Vagina (tissue), 2 donors: ENCODE measurements at regions not wholly inside any gene's neighbourhood (a gene's known extent, or its start where the extent isn't known, plus 50 kb on each side); places are given as distances from the start of the nearest gene placed in this dataset.

Experiments used
- DNase-seq, 2 donors: peaks; one replicate each; pipeline ENCODE4 v3.0.0-alpha.2; 2017; ENCODE audit errors: extremely low spot score in 2 of 2
- H3K27ac ChIP-seq: fragments of 200-600 bp; sonication (generic); one replicate; pipeline ENCODE4 v1.5.1; 2019
- H3K27me3 ChIP-seq: fragments of 200-600 bp; sonication (generic); one replicate; pipeline ENCODE4 v1.5.1; 2019
- H3K36me3 ChIP-seq, 2 donors: fragments of 200-600 bp; sonication (generic); one replicate each; pipeline ENCODE4 v1.5.1; 2017 to 2019
- H3K4me1 ChIP-seq: fragments of 200-600 bp; sonication (generic); one replicate; pipeline ENCODE4 v1.5.1; 2019
- H3K4me3 ChIP-seq, 2 donors: fragments of 200-600 bp; sonication (generic); 1 replicate in 1 of 2; 2 replicates in 1 of 2; pipeline ENCODE4 v1.5.1; 2016 to 2019
- H3K9me3 ChIP-seq: fragments of 200-600 bp; sonication (generic); one replicate; pipeline ENCODE4 v1.5.1; 2019
- CTCF ChIP-seq, 3 experiments: fragments of 450-650 bp in 2 of 3; fragments of 200-600 bp in 1 of 3; sonication (generic) in 1 of 3; IDR thresholded peaks; one replicate each; pipeline ENCODE4 v1.5.1; 2017 to 2019; ENCODE audit warnings: antibody characterized with exemption in 3 of 3, mild to moderate bottlenecking in 2 of 3, moderate library complexity in 2 of 3
- POLR2A ChIP-seq, 2 donors: fragments of 450-650 bp; IDR thresholded peaks; one replicate each; pipeline ENCODE4 v1.6.1; 2017; ENCODE audit warnings: antibody characterized with exemption in 2 of 2, mild to moderate bottlenecking in 2 of 2, moderate library complexity in 2 of 2
- POLR2AphosphoS5 ChIP-seq, 2 donors: sonication (generic); formaldehyde crosslinking; IDR thresholded peaks; one replicate each; pipeline ENCODE4 v1.9.0; 2017; ENCODE audit warnings: antibody characterized with exemption in 2 of 2, mild to moderate bottlenecking in 2 of 2, low read depth in 1 of 2; ENCODE audit not compliant: insufficient read depth in 1 of 2
- intact Hi-C: fragments of 100-400 bp; cut with DNase I; formaldehyde crosslinking; loops from one replicate; pipeline ENCODE4 v1.15.1; 2023

- intact Hi-C loops, result no loop called here
- no peaks in the 10 kb centered on the region for H3K4me1 ChIP-seq
- no peak overlapping the region for H3K27ac ChIP-seq
- H3K36me3 ChIP-seq, result no peaks in the 10 kb centered on the region
- TF ChIP-seq CTCF (IDR thresholded peaks at IDR 0.05) (no peak), POLR2AphosphoS5 (IDR thresholded peaks at IDR 0.05; ENCODE audit: insufficient read depth in 1 of 2, low read depth in 1 of 2) (no peak), POLR2A (IDR thresholded peaks at IDR 0.05) (no peak)
- no peak for DNase-seq
- no peaks in the 10 kb centered on the region for H3K9me3 ChIP-seq
- no peak overlapping the region for H3K4me3 ChIP-seq
- H3K27me3 ChIP-seq, result no peaks in the 10 kb centered on the region
These were observed 657.4 kb upstream of the ADGRL4 start for GRCh38 chr1:79663916-79664315.

GRCh38 chr1:79662596-79662995 lies 656.1 kb upstream of the ADGRL4 start:
- no peak for DNase-seq
- no peak for TF ChIP-seq POLR2AphosphoS5 (IDR thresholded peaks at IDR 0.05; ENCODE audit: insufficient read depth in 1 of 2, low read depth in 1 of 2)
- no peak for TF ChIP-seq CTCF (IDR thresholded peaks at IDR 0.05)
- no peak for TF ChIP-seq POLR2A (IDR thresholded peaks at IDR 0.05)
- Histone ChIP-seq H3K9me3 (no peaks in the 10 kb centered on the region), H3K4me1 (no peaks in the 10 kb centered on the region), H3K27me3 (no peaks in the 10 kb centered on the region), H3K4me3 (no peak overlapping the region), H3K27ac (no peak overlapping the region), H3K36me3 (no peaks in the 10 kb centered on the region)
- intact Hi-C loops, result no loop called here

GRCh38 chr1:79660129-79660528 lies 653.6 kb upstream of the ADGRL4 start:
- H3K27ac ChIP-seq, result no peak overlapping the region
- no peak for TF ChIP-seq POLR2A (IDR thresholded peaks at IDR 0.05)
- no peak for TF ChIP-seq POLR2AphosphoS5 (IDR thresholded peaks at IDR 0.05; ENCODE audit: insufficient read depth in 1 of 2, low read depth in 1 of 2)
- TF ChIP-seq CTCF (IDR thresholded peaks at IDR 0.05), result no peak
- H3K36me3 ChIP-seq, result no peaks in the 10 kb centered on the region
- DNase-seq, result no peak
- no peak overlapping the region for H3K4me3 ChIP-seq
- H3K9me3 ChIP-seq, result no peaks in the 10 kb centered on the region
- no peaks in the 10 kb centered on the region for H3K4me1 ChIP-seq
- H3K27me3 ChIP-seq, result no peaks in the 10 kb centered on the region
- intact Hi-C loops, result no loop called here

GRCh38 chr1:79657951-79658658 lies 651.6 kb upstream of the ADGRL4 start:
- H3K4me1 ChIP-seq, result no peaks in the 10 kb centered on the region
- H3K9me3 ChIP-seq, result no peaks in the 10 kb centered on the region
- TF ChIP-seq POLR2A (IDR thresholded peaks at IDR 0.05) (no peak), CTCF (IDR thresholded peaks at IDR 0.05) (no peak), POLR2AphosphoS5 (IDR thresholded peaks at IDR 0.05; ENCODE audit: insufficient read depth in 1 of 2, low read depth in 1 of 2) (no peak)
- H3K4me3 ChIP-seq, result no peak overlapping the region
- H3K36me3 ChIP-seq, result no peaks in the 10 kb centered on the region
- H3K27me3 ChIP-seq, result no peaks in the 10 kb centered on the region
- no peak for DNase-seq
- no peak overlapping the region for H3K27ac ChIP-seq
- intact Hi-C loops, result no loop called here

GRCh38 chr1:79655876-79656275 lies 649.3 kb upstream of the ADGRL4 start:
- H3K4me3 ChIP-seq, result no peak overlapping the region
- DNase-seq, result no peak
- intact Hi-C loops, result no loop called here
- no peaks in the 10 kb centered on the region for H3K36me3 ChIP-seq
- no peak overlapping the region for H3K27ac ChIP-seq
- TF ChIP-seq POLR2A (IDR thresholded peaks at IDR 0.05) (no peak), POLR2AphosphoS5 (IDR thresholded peaks at IDR 0.05; ENCODE audit: insufficient read depth in 1 of 2, low read depth in 1 of 2) (no peak), CTCF (IDR thresholded peaks at IDR 0.05) (no peak)
- no peaks in the 10 kb centered on the region for H3K9me3 ChIP-seq
- H3K4me1 ChIP-seq, result no peaks in the 10 kb centered on the region
- no peaks in the 10 kb centered on the region for H3K27me3 ChIP-seq
